Left lung (tissue), 4 donors: ENCODE measurements at regions not wholly inside any gene's neighbourhood (a gene's known extent, or its start where the extent isn't known, plus 50 kb on each side); places are given as distances from the start of the nearest gene placed in this dataset.

ENCODE experiments used
- ATAC-seq: fragments of 200-7000 bp; cut with Tn5 transposase; one replicate; pipeline ENCODE4 v1.9.1; 2020; ENCODE audit warnings: moderate library complexity
- DNase-seq, 4 donors: peaks; one replicate each; pipeline ENCODE4 v3.0.0-alpha.2; 2013 to 2020
- H3K27ac ChIP-seq, 2 donors: fragments of 200-600 bp; sonication (generic) in 1 of 2; one replicate each; pipeline versions ENCODE4 v1.5.0 to v1.8.0; 2020 to 2021
- H3K27me3 ChIP-seq, 2 donors: fragments of 200-600 bp; sonication (generic) in 1 of 2; one replicate each; pipeline versions ENCODE4 v1.5.0 to v1.8.0; 2020 to 2021
- H3K36me3 ChIP-seq, 2 donors: fragments of 200-600 bp; sonication (generic) in 1 of 2; one replicate each; pipeline versions ENCODE4 v1.5.0 to v1.8.0; 2020 to 2021
- H3K4me1 ChIP-seq, 2 donors: fragments of 200-600 bp; one replicate each; pipeline ENCODE4 v1.8.0; 2021
- H3K4me3 ChIP-seq, 2 donors: fragments of 200-600 bp; sonication (generic) in 1 of 2; one replicate each; pipeline versions ENCODE4 v1.5.0 to v1.8.0; 2020 to 2021; ENCODE audit warnings: mild to moderate bottlenecking in 1 of 2
- H3K9me3 ChIP-seq, 2 donors: fragments of 200-600 bp; sonication (generic) in 1 of 2; one replicate each; pipeline versions ENCODE4 v1.5.0 to v1.8.0; 2020 to 2021
- intact Hi-C, 2 donors: fragments of 100-400 bp; cut with DNase I; formaldehyde crosslinking; loops; one replicate each; pipeline versions ENCODE4 v1.11.2 to v1.14.2; 2022
- TF ChIP-seq, protein P1 (sequence below), 2 donors: fragments of 200-600 bp; sonication (generic) in 1 of 2; IDR thresholded peaks; one replicate each; pipeline versions ENCODE4 v1.5.0 to v1.8.0; 2021; ENCODE audit warnings: antibody characterized with exemption in 2 of 2
- donor health status: DM: no; HTN: yes; CAD: no.
- donor health status: DM: no; HTN: no; CAD: no.

DNA sequence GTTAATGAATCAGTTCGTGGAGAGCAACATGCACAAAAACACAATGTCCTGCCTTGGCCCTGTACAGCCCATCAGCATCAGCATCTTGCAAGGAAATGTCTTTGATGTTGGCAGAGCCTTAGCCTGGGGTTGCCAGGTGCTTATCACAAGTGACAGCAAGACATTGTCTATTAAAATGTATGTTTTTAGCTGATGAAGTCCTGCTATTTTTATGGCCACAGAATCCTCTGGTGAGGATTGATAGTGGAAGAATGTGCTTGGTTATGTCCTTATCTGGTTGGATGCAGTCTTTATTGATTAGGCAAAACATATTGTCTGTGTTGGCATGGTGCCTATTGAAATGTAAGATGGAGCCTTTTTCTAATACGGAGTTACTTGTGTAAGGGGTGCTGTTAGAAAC is 1427.0 kb upstream of the MIR17HG start:
- no peaks in the 10 kb centered on the region for H3K4me1 ChIP-seq
- no peaks in the 10 kb centered on the region for H3K36me3 ChIP-seq
- DNase-seq (no peak), ATAC-seq (no peak)
- H3K9me3 ChIP-seq: no peaks in the 10 kb centered on the region
- TF ChIP-seq, protein P1, sequence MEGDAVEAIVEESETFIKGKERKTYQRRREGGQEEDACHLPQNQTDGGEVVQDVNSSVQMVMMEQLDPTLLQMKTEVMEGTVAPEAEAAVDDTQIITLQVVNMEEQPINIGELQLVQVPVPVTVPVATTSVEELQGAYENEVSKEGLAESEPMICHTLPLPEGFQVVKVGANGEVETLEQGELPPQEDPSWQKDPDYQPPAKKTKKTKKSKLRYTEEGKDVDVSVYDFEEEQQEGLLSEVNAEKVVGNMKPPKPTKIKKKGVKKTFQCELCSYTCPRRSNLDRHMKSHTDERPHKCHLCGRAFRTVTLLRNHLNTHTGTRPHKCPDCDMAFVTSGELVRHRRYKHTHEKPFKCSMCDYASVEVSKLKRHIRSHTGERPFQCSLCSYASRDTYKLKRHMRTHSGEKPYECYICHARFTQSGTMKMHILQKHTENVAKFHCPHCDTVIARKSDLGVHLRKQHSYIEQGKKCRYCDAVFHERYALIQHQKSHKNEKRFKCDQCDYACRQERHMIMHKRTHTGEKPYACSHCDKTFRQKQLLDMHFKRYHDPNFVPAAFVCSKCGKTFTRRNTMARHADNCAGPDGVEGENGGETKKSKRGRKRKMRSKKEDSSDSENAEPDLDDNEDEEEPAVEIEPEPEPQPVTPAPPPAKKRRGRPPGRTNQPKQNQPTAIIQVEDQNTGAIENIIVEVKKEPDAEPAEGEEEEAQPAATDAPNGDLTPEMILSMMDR (IDR thresholded peaks at IDR 0.05): no peak
- intact Hi-C loops: no loop called here
- no peak overlapping the region for H3K4me3 ChIP-seq
- H3K27me3 ChIP-seq: no peaks in the 10 kb centered on the region
- H3K27ac ChIP-seq: no peak overlapping the region

DNA sequence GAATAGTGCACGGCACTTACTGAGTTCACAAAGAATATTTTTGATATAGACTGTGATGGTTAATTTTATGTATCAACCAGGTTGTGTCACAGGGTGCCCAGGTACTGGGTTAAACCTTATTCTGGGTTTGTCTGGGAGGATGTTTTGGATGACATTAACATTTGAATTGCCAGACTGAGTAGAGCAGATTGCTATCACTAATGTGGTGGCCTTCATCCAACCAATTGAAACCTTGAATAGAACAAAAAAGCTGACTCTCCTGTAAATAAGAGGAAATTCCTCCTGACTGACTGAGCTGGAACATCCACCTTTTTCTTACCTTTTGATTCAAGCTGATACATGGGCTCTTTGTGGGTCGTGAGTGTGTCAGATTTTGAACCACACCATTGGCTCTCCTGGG is 1424.4 kb upstream of the MIR17HG start:
- no peaks in the 10 kb centered on the region for H3K4me1 ChIP-seq
- ATAC-seq: no peak
- TF ChIP-seq, protein P1 (IDR thresholded peaks at IDR 0.05): no peak
- no peaks in the 10 kb centered on the region for H3K9me3 ChIP-seq
- DNase-seq: no peak
- H3K27me3 ChIP-seq: no peaks in the 10 kb centered on the region
- intact Hi-C loops: no loop called here
- no peak overlapping the region for H3K4me3 ChIP-seq
- H3K36me3 ChIP-seq: no peaks in the 10 kb centered on the region
- no peak overlapping the region for H3K27ac ChIP-seq

DNA sequence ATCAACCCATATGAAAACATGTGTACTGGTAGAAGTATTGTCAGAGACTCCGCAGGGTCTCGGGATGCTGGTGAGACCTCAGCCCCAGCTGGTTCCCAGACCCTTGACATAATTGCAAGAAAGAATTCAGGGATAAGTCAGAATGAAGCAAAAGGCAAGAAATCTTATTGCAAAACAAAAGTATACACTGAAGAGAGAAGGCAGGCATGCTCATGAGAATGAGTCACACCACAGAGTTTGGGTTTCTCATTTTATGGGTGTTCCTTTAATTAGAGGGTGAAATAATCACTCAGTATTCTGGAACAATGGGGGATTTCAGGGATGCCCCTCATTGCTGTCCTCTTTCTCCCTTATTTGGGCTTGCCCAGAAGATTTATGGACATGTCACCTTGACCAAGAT is 1423.8 kb upstream of the MIR17HG start:
- Histone ChIP-seq H3K4me3 (no peak overlapping the region), H3K9me3 (no peaks in the 10 kb centered on the region), H3K4me1 (no peaks in the 10 kb centered on the region), H3K27ac (no peak overlapping the region), H3K27me3 (no peaks in the 10 kb centered on the region), H3K36me3 (no peaks in the 10 kb centered on the region)
- ATAC-seq (no peak), DNase-seq (no peak)
- TF ChIP-seq, protein P1 (IDR thresholded peaks at IDR 0.05): no peak
- intact Hi-C loops: no loop called here

DNA sequence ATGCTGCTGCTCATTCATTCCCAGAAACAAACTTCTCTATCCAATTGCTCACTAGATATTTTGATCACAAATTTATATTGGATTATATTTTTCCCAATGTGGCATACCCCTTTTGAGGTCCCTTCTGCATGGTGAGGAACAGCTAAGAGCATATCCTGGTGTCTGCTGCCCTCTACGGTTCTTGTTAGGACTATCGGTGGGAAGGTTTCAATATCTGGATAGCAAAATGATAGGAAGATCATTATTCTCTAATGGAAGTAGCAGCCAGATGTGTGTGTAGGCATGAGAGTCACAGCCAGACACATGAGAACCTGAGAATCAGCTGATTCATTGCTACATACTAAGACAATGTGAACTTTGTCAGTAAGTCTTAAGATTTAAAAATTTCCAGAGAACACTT is 1422.4 kb upstream of the MIR17HG start:
- no peaks in the 10 kb centered on the region for H3K4me1 ChIP-seq
- H3K27me3 ChIP-seq: no peaks in the 10 kb centered on the region
- no peaks in the 10 kb centered on the region for H3K9me3 ChIP-seq
- H3K36me3 ChIP-seq: no peaks in the 10 kb centered on the region
- TF ChIP-seq, protein P1 (IDR thresholded peaks at IDR 0.05): peak in 1 of 2 donors; percentile 21
- intact Hi-C loops: no loop called here
- no peak overlapping the region for H3K27ac ChIP-seq
- ATAC-seq: peak; percentile 60
- peak in 1 of 4 donors; percentile 21 for DNase-seq
- H3K4me3 ChIP-seq: no peak overlapping the region

DNA sequence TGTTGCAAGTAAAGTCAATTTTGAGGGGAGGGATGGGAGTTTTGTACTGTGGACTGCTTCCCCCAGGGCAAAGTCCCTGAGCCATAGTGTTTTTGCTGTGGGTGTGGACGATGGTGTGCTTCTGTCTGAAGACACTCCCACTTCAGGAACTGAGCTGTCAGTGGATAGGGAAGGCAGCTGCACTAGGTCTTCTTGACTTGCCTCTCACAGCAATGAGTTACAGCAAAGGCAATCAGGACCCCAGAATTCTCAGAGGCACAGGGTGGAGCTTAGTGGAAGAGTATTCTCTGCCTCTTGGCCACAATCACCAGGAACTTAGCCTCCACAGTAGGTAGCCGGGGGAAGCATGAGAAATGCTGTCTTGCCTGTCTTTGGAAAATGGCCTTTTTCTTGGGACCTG is 1416.6 kb upstream of the MIR17HG start:
- Histone ChIP-seq H3K27ac (no peak overlapping the region), H3K9me3 (no peaks in the 10 kb centered on the region), H3K4me1 (no peaks in the 10 kb centered on the region), H3K27me3 (no peaks in the 10 kb centered on the region), H3K36me3 (no peaks in the 10 kb centered on the region), H3K4me3 (no peak overlapping the region)
- intact Hi-C loops: no loop called here
- no peak for DNase-seq
- TF ChIP-seq, protein P1 (IDR thresholded peaks at IDR 0.05): no peak
- ATAC-seq: no peak
